ENCODE measurements at regions not wholly inside any gene's neighbourhood (a gene's known extent, or its start where the extent isn't known, plus 50 kb on each side); places are given as distances from the start of the nearest gene placed in this dataset.

DNA sequence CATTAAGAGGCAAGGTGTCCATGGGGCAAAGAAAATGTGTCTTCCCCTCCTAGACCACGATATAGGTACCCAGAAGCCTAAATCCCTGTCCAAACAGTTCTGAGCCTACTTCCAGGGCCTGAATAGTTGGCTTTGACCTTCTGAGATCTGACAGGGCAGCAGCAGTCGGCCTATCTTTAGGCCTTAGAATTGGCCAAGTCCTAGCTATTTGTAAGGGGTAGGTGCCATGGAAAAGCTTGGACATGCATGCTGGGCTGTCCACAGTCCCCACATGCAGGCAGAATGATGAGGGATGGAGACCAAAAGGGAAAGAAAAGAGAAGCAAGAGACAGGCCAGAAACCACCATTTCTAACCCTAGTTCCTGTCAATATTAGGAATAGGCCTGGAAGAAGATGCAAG, 346.1 kb downstream of the ANXA1 start:
- no peak for DNase-seq (ENCODE audit: low read depth)

DNA sequence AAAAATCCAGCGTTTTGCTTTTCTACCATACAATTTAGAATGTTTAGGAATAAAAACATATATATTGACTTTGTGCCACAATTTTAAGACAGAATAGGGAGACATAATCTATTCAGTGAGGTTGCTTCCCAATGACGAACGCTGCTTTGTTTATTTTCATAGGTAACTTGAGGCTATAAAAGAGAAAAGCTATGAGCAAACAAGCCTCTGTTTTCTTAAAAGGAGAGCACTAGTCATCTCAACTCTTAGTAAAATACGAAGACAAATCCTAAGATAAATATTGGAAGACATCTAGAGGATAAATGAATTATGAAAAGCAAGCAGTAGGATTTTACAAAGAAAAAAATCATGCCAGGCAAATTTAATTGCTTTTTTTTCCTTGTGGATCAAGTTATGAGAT, 363.6 kb downstream of the ANXA1 start:
- DNase-seq (ENCODE audit: low read depth) = no peak
- TF ChIP-seq, protein P1, sequence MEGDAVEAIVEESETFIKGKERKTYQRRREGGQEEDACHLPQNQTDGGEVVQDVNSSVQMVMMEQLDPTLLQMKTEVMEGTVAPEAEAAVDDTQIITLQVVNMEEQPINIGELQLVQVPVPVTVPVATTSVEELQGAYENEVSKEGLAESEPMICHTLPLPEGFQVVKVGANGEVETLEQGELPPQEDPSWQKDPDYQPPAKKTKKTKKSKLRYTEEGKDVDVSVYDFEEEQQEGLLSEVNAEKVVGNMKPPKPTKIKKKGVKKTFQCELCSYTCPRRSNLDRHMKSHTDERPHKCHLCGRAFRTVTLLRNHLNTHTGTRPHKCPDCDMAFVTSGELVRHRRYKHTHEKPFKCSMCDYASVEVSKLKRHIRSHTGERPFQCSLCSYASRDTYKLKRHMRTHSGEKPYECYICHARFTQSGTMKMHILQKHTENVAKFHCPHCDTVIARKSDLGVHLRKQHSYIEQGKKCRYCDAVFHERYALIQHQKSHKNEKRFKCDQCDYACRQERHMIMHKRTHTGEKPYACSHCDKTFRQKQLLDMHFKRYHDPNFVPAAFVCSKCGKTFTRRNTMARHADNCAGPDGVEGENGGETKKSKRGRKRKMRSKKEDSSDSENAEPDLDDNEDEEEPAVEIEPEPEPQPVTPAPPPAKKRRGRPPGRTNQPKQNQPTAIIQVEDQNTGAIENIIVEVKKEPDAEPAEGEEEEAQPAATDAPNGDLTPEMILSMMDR (conservative IDR thresholded peaks at IDR 0.05; ENCODE audit: control insufficient read depth, insufficient read depth, low read depth, low read length) = no peak
- no peak overlapping the region for H3K4me3 ChIP-seq (ENCODE audit: control insufficient read depth, low read depth, low read length)

More for the DNA sequence above, 346.1 kb downstream of the ANXA1 start:
- TF ChIP-seq, protein P1 (conservative IDR thresholded peaks at IDR 0.05; ENCODE audit: control insufficient read depth, insufficient read depth, low read depth, low read length) = no peak
- no peak overlapping the region for H3K4me3 ChIP-seq (ENCODE audit: control insufficient read depth, low read depth, low read length)

DNA sequence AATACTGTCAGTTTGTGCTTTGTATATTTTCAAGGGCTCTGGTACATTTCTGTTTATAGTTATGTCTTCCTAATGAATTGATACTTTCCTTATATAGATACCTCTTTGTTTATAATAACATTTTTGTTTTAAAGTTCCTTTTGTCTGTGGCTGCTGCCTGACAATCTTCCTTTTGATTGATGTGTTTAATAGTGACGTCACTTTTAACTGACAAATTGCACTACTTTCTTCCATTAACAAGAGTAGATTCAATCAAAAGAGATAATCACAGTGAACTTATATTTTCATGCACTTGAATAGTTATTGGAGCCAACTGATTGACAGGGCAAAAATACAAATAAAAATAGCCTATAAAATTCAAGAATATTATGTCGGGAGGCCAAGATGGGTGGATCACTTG, 371.7 kb downstream of the ANXA1 start:
- TF ChIP-seq, protein P1 (conservative IDR thresholded peaks at IDR 0.05; ENCODE audit: control insufficient read depth, insufficient read depth, low read depth, low read length) = no peak
- no peak overlapping the region for H3K4me3 ChIP-seq (ENCODE audit: control insufficient read depth, low read depth, low read length)
- no peak for DNase-seq (ENCODE audit: low read depth)

DNA sequence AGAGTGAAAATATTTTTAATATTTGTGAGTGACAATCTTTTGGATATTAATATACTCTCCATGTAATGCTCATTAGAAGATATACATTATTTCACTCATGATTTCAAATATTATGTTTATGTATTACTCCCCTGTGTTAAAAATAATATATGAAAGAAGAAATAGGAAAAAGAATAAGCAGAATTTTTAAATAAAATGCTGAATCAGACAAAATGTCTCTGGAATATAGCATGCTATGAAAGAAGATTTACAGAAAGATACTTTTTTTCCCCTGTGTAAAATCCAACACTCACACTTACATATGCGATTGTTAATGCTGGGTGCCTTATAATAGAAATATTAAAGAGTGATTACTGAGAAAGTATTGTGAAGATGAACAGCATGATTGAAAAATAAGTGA, 373.7 kb downstream of the ANXA1 start:
- DNase-seq (ENCODE audit: low read depth) = no peak
- H3K4me3 ChIP-seq (ENCODE audit: control insufficient read depth, low read depth, low read length) = no peak overlapping the region
- TF ChIP-seq, protein P1 (conservative IDR thresholded peaks at IDR 0.05; ENCODE audit: control insufficient read depth, insufficient read depth, low read depth, low read length) = no peak

DNA sequence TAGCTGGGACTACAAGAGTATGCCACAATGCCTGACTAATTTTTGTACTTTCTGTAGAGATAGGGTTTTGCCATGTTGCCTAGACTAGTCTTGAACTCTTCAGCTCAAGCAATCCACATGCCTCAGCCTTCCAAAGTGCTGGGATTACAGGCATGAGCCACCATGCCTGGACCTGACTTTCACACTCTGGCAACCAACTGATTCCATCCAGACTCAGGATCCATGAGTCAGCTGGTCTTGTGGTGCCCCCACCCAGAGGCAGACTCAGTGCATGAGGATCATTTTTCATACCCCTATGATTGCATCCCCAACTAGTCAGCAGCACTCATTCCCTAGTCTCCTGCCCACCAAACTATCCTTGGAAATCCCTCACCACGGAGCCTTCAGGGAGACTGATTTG, 375.9 kb downstream of the ANXA1 start:
- TF ChIP-seq, protein P1 (conservative IDR thresholded peaks at IDR 0.05; ENCODE audit: control insufficient read depth, insufficient read depth, low read depth, low read length) = no peak
- no peak overlapping the region for H3K4me3 ChIP-seq (ENCODE audit: control insufficient read depth, low read depth, low read length)
- DNase-seq (ENCODE audit: low read depth) = peak; percentile 18

DNA sequence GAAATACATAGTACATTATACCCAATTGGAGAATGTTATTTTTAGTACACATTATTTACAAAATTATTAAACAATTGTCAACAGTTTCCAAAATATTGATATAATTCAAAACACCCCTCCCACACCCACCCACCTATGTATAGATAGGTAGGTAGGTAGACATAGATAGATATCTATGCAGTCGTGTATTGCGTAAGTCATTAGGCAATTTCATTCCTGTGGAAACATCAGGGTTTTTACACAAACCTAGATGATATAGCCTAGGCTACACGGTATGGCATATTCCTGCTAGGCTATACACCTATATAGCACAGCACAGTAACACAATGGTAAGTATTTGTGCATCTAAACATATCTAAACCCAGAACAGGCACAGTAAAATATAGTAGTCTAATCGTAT, 377.3 kb downstream of the ANXA1 start:
- DNase-seq (ENCODE audit: low read depth) = no peak
- H3K4me3 ChIP-seq (ENCODE audit: control insufficient read depth, low read depth, low read length) = no peak overlapping the region
- TF ChIP-seq, protein P1 (conservative IDR thresholded peaks at IDR 0.05; ENCODE audit: control insufficient read depth, insufficient read depth, low read depth, low read length) = no peak

DNA sequence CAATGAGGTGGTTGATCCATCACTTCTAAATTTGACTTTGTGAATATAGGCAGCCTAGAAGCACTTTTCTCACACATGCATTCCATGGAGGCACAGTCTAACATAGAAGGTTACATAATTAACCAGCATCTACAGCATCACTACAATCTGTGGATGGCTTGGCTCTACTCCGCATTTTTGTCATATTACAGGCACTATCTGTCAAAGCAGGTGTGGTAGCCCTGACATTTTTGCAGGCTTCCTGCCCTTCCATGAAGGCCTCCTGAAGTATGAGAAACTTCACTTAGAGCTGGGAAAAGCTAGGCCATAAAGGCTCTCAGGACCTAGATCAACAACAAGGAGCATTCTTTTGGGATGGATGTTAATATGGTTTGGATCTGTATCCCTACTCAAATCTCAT, 378.0 kb downstream of the ANXA1 start:
- TF ChIP-seq, protein P1 (conservative IDR thresholded peaks at IDR 0.05; ENCODE audit: control insufficient read depth, insufficient read depth, low read depth, low read length) = no peak
- DNase-seq (ENCODE audit: low read depth) = no peak
- H3K4me3 ChIP-seq (ENCODE audit: control insufficient read depth, low read depth, low read length) = no peak overlapping the region
